T-helper 2 cell (primary cell): ENCODE measurements at regions not wholly inside any gene's neighbourhood (a gene's known extent, or its start where the extent isn't known, plus 50 kb on each side); places are given as distances from the start of the nearest gene placed in this dataset.
A peak's percentile ranks its signal among the peaks of the same experiment; 100 is the strongest.
"Not testable (repeated sequence)": the region's sequence is repeated elsewhere in the genome, so short reads cannot be mapped to it uniquely, and the experiment has no call there.

Experiments used
- DNase-seq, 5 experiments: peaks; one replicate each; pipeline versions ENCODE4 v3.0.0 to v3.0.0-alpha.2; 2012 to 2022

- DNase-seq: not testable (repeated sequence)
Measured at GRCh38 chr21:6066320-6066985, 4454.9 kb upstream of the TPTE start.

- DNase-seq: not testable (repeated sequence)
Measured at GRCh38 chr21:6068098-6068831, 4453.1 kb upstream of the TPTE start.

- DNase-seq: not testable (repeated sequence)
Measured at GRCh38 chr21:6070213-6070612, 4451.2 kb upstream of the TPTE start.

GRCh38 chr21:6072691-6073090 is 4448.7 kb upstream of the TPTE start:
- not testable (repeated sequence) for DNase-seq

- not testable (repeated sequence) for DNase-seq
Measured at GRCh38 chr21:6073993-6074705, 4447.2 kb upstream of the TPTE start.

GRCh38 chr21:6074935-6075334 is 4446.4 kb upstream of the TPTE start:
- not testable (repeated sequence) for DNase-seq

- DNase-seq: not testable (repeated sequence)
Measured at GRCh38 chr21:6075627-6076208, 4445.7 kb upstream of the TPTE start.

GRCh38 chr21:6077358-6077757 is 4444.0 kb upstream of the TPTE start:
- not testable (repeated sequence) for DNase-seq

GRCh38 chr21:6078902-6079301 is 4442.5 kb upstream of the TPTE start:
- not testable (repeated sequence) for DNase-seq

GRCh38 chr21:6080941-6081655 is 4440.3 kb upstream of the TPTE start:
- not testable (repeated sequence) for DNase-seq

- DNase-seq: not testable (repeated sequence)
Measured at GRCh38 chr21:6082166-6082565, 4439.2 kb upstream of the TPTE start.

GRCh38 chr21:6083574-6084120 is 4437.7 kb upstream of the TPTE start:
- DNase-seq: not testable (repeated sequence)

- DNase-seq: not testable (repeated sequence)
Measured at GRCh38 chr21:6086038-6086437, 4435.3 kb upstream of the TPTE start.

- not testable (repeated sequence) for DNase-seq
Measured at GRCh38 chr21:6087579-6088178, 4433.7 kb upstream of the TPTE start.

GRCh38 chr21:6090286-6090908 is 4431.0 kb upstream of the TPTE start:
- not testable (repeated sequence) for DNase-seq

GRCh38 chr21:6091335-6092027 is 4429.9 kb upstream of the TPTE start:
- DNase-seq: not testable (repeated sequence)

GRCh38 chr21:6092401-6092800 is 4429.0 kb upstream of the TPTE start:
- DNase-seq: not testable (repeated sequence)

- peak in 1 of 5 experiments; percentile 63 for DNase-seq
Measured at GRCh38 chr21:6093419-6093818, 4428.0 kb upstream of the TPTE start.

- not testable (repeated sequence) for DNase-seq
Measured at GRCh38 chr21:6093870-6094269, 4427.5 kb upstream of the TPTE start.

- not testable (repeated sequence) for DNase-seq
Measured at GRCh38 chr21:6095304-6095703, 4426.1 kb upstream of the TPTE start.
